AG04449 (cell line): ENCODE measurements at regions not wholly inside any gene's neighbourhood (a gene's known extent, or its start where the extent isn't known, plus 50 kb on each side); places are given as distances from the start of the nearest gene placed in this dataset.

ENCODE experiments used
- CTCF ChIA-PET: fragments of 350-600 bp; formaldehyde crosslinking; extraction: SDS; loops from one replicate; lab custom pipeline; 2021; ENCODE audit warnings: antibody characterized with exemption; lab: Yijun Ruan, JAX
- POLR2A ChIA-PET: fragments of 400-600, 350-600 bp; formaldehyde crosslinking; extraction: SDS; loops from one replicate; lab custom pipeline; 2020; ENCODE audit warnings: antibody characterized with exemption, inconsistent platforms; lab: Yijun Ruan, JAX
- DNase-seq: peaks from one replicate; pipeline ENCODE4 v3.0.0-alpha.2; 2010; ENCODE audit warnings: low read depth, low spot score
- H3K4me3 ChIP-seq: 2 replicates; pipeline ENCODE4 v1.5.1; 2011; ENCODE audit warnings: low read depth, mild to moderate bottlenecking, control low read depth, low read length
- CTCF ChIP-seq: IDR thresholded peaks from one replicate; pipeline ENCODE4 v1.5.1; 2011; ENCODE audit warnings: mild to moderate bottlenecking, moderate library complexity, low read length, control low read depth, inconsistent platforms; ENCODE audit not compliant: insufficient read depth; ENCODE audit errors: missing control alignments

- no peak for DNase-seq
- ChIA-PET POLR2A (no interaction called here), CTCF (no interaction called here)
- H3K4me3 ChIP-seq, result no peak overlapping the region
- TF ChIP-seq CTCF, result no peak
Measured at GRCh38 chr1:110743397-110743796, 68.7 kb upstream of the KCNA3 start.

GRCh38 chr1:110736900-110737605 is 62.3 kb upstream of the KCNA3 start:
- DNase-seq, result no peak
- no peak overlapping the region for H3K4me3 ChIP-seq
- ChIA-PET CTCF (no interaction called here), POLR2A (no interaction called here)
- no peak for TF ChIP-seq CTCF

GRCh38 chr1:110734133-110734680 is 59.5 kb upstream of the KCNA3 start:
- no peak for DNase-seq

GRCh38 chr1:110731529-110731928 is 56.8 kb upstream of the KCNA3 start:
- DNase-seq, result no peak
- ChIA-PET CTCF (no interaction called here), POLR2A (no interaction called here)
- no peak for TF ChIP-seq CTCF
- no peak overlapping the region for H3K4me3 ChIP-seq

More at GRCh38 chr1:110734133-110734680, 59.5 kb upstream of the KCNA3 start:
- CTCF ChIA-PET, result no interaction called here
- no peak overlapping the region for H3K4me3 ChIP-seq
- POLR2A ChIA-PET, result no interaction called here
- no peak for TF ChIP-seq CTCF

- TF ChIP-seq CTCF, result no peak
- H3K4me3 ChIP-seq, result no peak overlapping the region
- DNase-seq, result no peak
- ChIA-PET POLR2A (no interaction called here), CTCF (interaction anchor here (1.3 kb wide), 1 partner anchor 37 kb away, joined by 4 read pairs; no protein-coding TSS in a partner anchor)
Measured at GRCh38 chr1:110728388-110729001, 53.8 kb upstream of the KCNA3 start.

- no peak for DNase-seq
- CTCF ChIA-PET, result no interaction called here
- no peak overlapping the region for H3K4me3 ChIP-seq
- TF ChIP-seq CTCF, result no peak
- POLR2A ChIA-PET, result no interaction called here
Measured at GRCh38 chr1:110727246-110727645, 52.5 kb upstream of the KCNA3 start.
